ENCODE measurements at regions not wholly inside any gene's neighbourhood (a gene's known extent, or its start where the extent isn't known, plus 50 kb on each side); places are given as distances from the start of the nearest gene placed in this dataset.
"Not testable (repeated sequence)": the region's sequence is repeated elsewhere in the genome, so short reads cannot be mapped to it uniquely, and the experiment has no call there.

GRCh38 chr3:135567223-135567622 is 398.3 kb upstream of the PPP2R3A start:
- Histone ChIP-seq H3K4me1 (ENCODE audit: insufficient read depth, low read length) (no peaks in the 10 kb centered on the region), H3K9me3 (ENCODE audit: control insufficient read depth, insufficient read depth, low read length) (no peaks in the 10 kb centered on the region), H3K9ac (ENCODE audit: low read depth, low read length) (no peak overlapping the region), H3K36me3 (ENCODE audit: insufficient read depth, low read length) (no peaks in the 10 kb centered on the region)

- Histone ChIP-seq H3K9ac (ENCODE audit: low read depth, low read length) (no peak overlapping the region), H3K36me3 (ENCODE audit: insufficient read depth, low read length) (no peaks in the 10 kb centered on the region), H3K9me3 (ENCODE audit: control insufficient read depth, insufficient read depth, low read length) (peaks cover 4% of the 10 kb centered on the region; the same call in 1 of the 2 replicates), H3K4me1 (ENCODE audit: insufficient read depth, low read length) (no peaks in the 10 kb centered on the region)
These were observed 388.8 kb upstream of the PPP2R3A start for GRCh38 chr3:135576751-135577150.

GRCh38 chr3:135581806-135582205 is 383.7 kb upstream of the PPP2R3A start:
- H3K4me1 ChIP-seq (ENCODE audit: insufficient read depth, low read length): no peaks in the 10 kb centered on the region; the same call in 1 of the 2 replicates
- H3K36me3 ChIP-seq (ENCODE audit: insufficient read depth, low read length): no peaks in the 10 kb centered on the region
- H3K9me3 ChIP-seq (ENCODE audit: control insufficient read depth, insufficient read depth, low read length): peaks cover 4% of the 10 kb centered on the region; the same call in 1 of the 2 replicates
- no peak overlapping the region for H3K9ac ChIP-seq (ENCODE audit: low read depth, low read length)

GRCh38 chr3:135582800-135583199 is 382.7 kb upstream of the PPP2R3A start:
- Histone ChIP-seq H3K9ac (ENCODE audit: low read depth, low read length) (no peak overlapping the region), H3K4me1 (ENCODE audit: insufficient read depth, low read length) (no peaks in the 10 kb centered on the region; the same call in 1 of the 2 replicates), H3K36me3 (ENCODE audit: insufficient read depth, low read length) (no peaks in the 10 kb centered on the region), H3K9me3 (ENCODE audit: control insufficient read depth, insufficient read depth, low read length) (peaks cover 4% of the 10 kb centered on the region; the same call in 1 of the 2 replicates)

- H3K9me3 ChIP-seq (ENCODE audit: control insufficient read depth, insufficient read depth, low read length): no peaks in the 10 kb centered on the region; the same call in 1 of the 2 replicates
- no peaks in the 10 kb centered on the region for H3K36me3 ChIP-seq (ENCODE audit: insufficient read depth, low read length)
- no peaks in the 10 kb centered on the region; the same call in 1 of the 2 replicates for H3K4me1 ChIP-seq (ENCODE audit: insufficient read depth, low read length)
- no peak overlapping the region for H3K9ac ChIP-seq (ENCODE audit: low read depth, low read length)
These were observed 369.0 kb upstream of the PPP2R3A start for GRCh38 chr3:135596563-135596962.

GRCh38 chr3:135597855-135598254 is 367.7 kb upstream of the PPP2R3A start:
- no peaks in the 10 kb centered on the region; the same call in 1 of the 2 replicates for H3K4me1 ChIP-seq (ENCODE audit: insufficient read depth, low read length)
- H3K9me3 ChIP-seq (ENCODE audit: control insufficient read depth, insufficient read depth, low read length): no peaks in the 10 kb centered on the region; the same call in 1 of the 2 replicates
- no peaks in the 10 kb centered on the region for H3K36me3 ChIP-seq (ENCODE audit: insufficient read depth, low read length)
- no peak overlapping the region for H3K9ac ChIP-seq (ENCODE audit: low read depth, low read length)

GRCh38 chr3:135598597-135598996 is 366.9 kb upstream of the PPP2R3A start:
- Histone ChIP-seq H3K9me3 (ENCODE audit: control insufficient read depth, insufficient read depth, low read length) (no peaks in the 10 kb centered on the region; the same call in 1 of the 2 replicates), H3K36me3 (ENCODE audit: insufficient read depth, low read length) (no peaks in the 10 kb centered on the region), H3K4me1 (ENCODE audit: insufficient read depth, low read length) (no peaks in the 10 kb centered on the region; the same call in 1 of the 2 replicates), H3K9ac (ENCODE audit: low read depth, low read length) (no peak overlapping the region)

- H3K9me3 ChIP-seq (ENCODE audit: control insufficient read depth, insufficient read depth, low read length); H3K4me1 ChIP-seq (ENCODE audit: insufficient read depth, low read length); H3K9ac ChIP-seq (ENCODE audit: low read depth, low read length); H3K36me3 ChIP-seq (ENCODE audit: insufficient read depth, low read length): not testable (repeated sequence)
These were observed 361.0 kb upstream of the PPP2R3A start for GRCh38 chr3:135604512-135604911.

GRCh38 chr3:135618123-135618522 is 347.4 kb upstream of the PPP2R3A start:
- H3K4me1 ChIP-seq (ENCODE audit: insufficient read depth, low read length): no peaks in the 10 kb centered on the region
- no peaks in the 10 kb centered on the region for H3K36me3 ChIP-seq (ENCODE audit: insufficient read depth, low read length)

GRCh38 chr3:135621184-135621920 is 344.2 kb upstream of the PPP2R3A start:
- H3K4me1 ChIP-seq (ENCODE audit: insufficient read depth, low read length): no peaks in the 10 kb centered on the region

More at GRCh38 chr3:135618123-135618522, 347.4 kb upstream of the PPP2R3A start:
- Histone ChIP-seq H3K9ac (ENCODE audit: low read depth, low read length) (no peak overlapping the region), H3K9me3 (ENCODE audit: control insufficient read depth, insufficient read depth, low read length) (no peaks in the 10 kb centered on the region)

GRCh38 chr3:135622215-135622614 is 343.3 kb upstream of the PPP2R3A start:
- no peaks in the 10 kb centered on the region for H3K4me1 ChIP-seq (ENCODE audit: insufficient read depth, low read length)
- no peak overlapping the region for H3K9ac ChIP-seq (ENCODE audit: low read depth, low read length)
- H3K36me3 ChIP-seq (ENCODE audit: insufficient read depth, low read length): no peaks in the 10 kb centered on the region
- no peaks in the 10 kb centered on the region for H3K9me3 ChIP-seq (ENCODE audit: control insufficient read depth, insufficient read depth, low read length)

More at GRCh38 chr3:135621184-135621920, 344.2 kb upstream of the PPP2R3A start:
- Histone ChIP-seq H3K9me3 (ENCODE audit: control insufficient read depth, insufficient read depth, low read length) (no peaks in the 10 kb centered on the region), H3K36me3 (ENCODE audit: insufficient read depth, low read length) (no peaks in the 10 kb centered on the region), H3K9ac (ENCODE audit: low read depth, low read length) (no peak overlapping the region)

GRCh38 chr3:135622656-135623055 is 342.9 kb upstream of the PPP2R3A start:
- no peaks in the 10 kb centered on the region for H3K9me3 ChIP-seq (ENCODE audit: control insufficient read depth, insufficient read depth, low read length)
- no peaks in the 10 kb centered on the region for H3K4me1 ChIP-seq (ENCODE audit: insufficient read depth, low read length)
- H3K36me3 ChIP-seq (ENCODE audit: insufficient read depth, low read length): no peaks in the 10 kb centered on the region
- no peak overlapping the region for H3K9ac ChIP-seq (ENCODE audit: low read depth, low read length)

- H3K36me3 ChIP-seq (ENCODE audit: insufficient read depth, low read length): no peaks in the 10 kb centered on the region
- no peaks in the 10 kb centered on the region for H3K4me1 ChIP-seq (ENCODE audit: insufficient read depth, low read length)
- no peaks in the 10 kb centered on the region for H3K9me3 ChIP-seq (ENCODE audit: control insufficient read depth, insufficient read depth, low read length)
- H3K9ac ChIP-seq (ENCODE audit: low read depth, low read length): no peak overlapping the region
These were observed 342.0 kb upstream of the PPP2R3A start for GRCh38 chr3:135623558-135623957.

GRCh38 chr3:135627057-135627456 is 338.5 kb upstream of the PPP2R3A start:
- H3K4me1 ChIP-seq (ENCODE audit: insufficient read depth, low read length): no peaks in the 10 kb centered on the region
- H3K9me3 ChIP-seq (ENCODE audit: control insufficient read depth, insufficient read depth, low read length): no peaks in the 10 kb centered on the region
- H3K36me3 ChIP-seq (ENCODE audit: insufficient read depth, low read length): no peaks in the 10 kb centered on the region
- no peak overlapping the region for H3K9ac ChIP-seq (ENCODE audit: low read depth, low read length)

- Histone ChIP-seq H3K4me1 (ENCODE audit: insufficient read depth, low read length) (no peaks in the 10 kb centered on the region), H3K9me3 (ENCODE audit: control insufficient read depth, insufficient read depth, low read length) (no peaks in the 10 kb centered on the region), H3K36me3 (ENCODE audit: insufficient read depth, low read length) (no peaks in the 10 kb centered on the region), H3K9ac (ENCODE audit: low read depth, low read length) (no peak overlapping the region)
These were observed 335.7 kb upstream of the PPP2R3A start for GRCh38 chr3:135629701-135630408.
